GM12873 (cell line): ENCODE measurements at regions not wholly inside any gene's neighbourhood (a gene's known extent, or its start where the extent isn't known, plus 50 kb on each side); places are given as distances from the start of the nearest gene placed in this dataset.

Experiments used
- TF ChIP-seq, protein P1 (sequence below): IDR thresholded peaks from 2 replicates; pipeline ENCODE4 v1.5.1; 2012; ENCODE audit warnings: low read depth, mild to moderate bottlenecking, moderate library complexity, low read length, control low read depth; ENCODE audit not compliant: insufficient read depth; ENCODE audit errors: missing control alignments

DNA sequence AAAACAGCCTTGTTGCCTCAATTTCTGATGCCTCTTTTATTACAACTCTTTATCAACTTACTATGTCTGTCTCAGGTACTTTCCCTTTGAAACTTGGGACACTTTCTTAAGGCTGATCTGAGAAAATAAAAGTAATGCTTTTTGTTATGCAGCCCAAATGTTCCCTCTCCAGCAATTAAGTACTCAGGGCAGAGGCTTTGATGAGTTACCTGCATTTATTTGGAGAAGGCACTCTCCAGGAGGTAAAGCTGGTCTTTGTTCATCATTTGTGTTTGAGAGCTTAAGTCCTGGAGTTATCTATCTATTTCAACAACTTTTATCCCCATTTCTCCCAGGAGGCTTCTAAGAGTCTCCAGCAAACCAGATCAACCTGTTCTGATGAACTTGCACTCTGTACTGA is 259.2 kb downstream of the ASXL3 start:
- TF ChIP-seq, protein P1, sequence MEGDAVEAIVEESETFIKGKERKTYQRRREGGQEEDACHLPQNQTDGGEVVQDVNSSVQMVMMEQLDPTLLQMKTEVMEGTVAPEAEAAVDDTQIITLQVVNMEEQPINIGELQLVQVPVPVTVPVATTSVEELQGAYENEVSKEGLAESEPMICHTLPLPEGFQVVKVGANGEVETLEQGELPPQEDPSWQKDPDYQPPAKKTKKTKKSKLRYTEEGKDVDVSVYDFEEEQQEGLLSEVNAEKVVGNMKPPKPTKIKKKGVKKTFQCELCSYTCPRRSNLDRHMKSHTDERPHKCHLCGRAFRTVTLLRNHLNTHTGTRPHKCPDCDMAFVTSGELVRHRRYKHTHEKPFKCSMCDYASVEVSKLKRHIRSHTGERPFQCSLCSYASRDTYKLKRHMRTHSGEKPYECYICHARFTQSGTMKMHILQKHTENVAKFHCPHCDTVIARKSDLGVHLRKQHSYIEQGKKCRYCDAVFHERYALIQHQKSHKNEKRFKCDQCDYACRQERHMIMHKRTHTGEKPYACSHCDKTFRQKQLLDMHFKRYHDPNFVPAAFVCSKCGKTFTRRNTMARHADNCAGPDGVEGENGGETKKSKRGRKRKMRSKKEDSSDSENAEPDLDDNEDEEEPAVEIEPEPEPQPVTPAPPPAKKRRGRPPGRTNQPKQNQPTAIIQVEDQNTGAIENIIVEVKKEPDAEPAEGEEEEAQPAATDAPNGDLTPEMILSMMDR: no peak

DNA sequence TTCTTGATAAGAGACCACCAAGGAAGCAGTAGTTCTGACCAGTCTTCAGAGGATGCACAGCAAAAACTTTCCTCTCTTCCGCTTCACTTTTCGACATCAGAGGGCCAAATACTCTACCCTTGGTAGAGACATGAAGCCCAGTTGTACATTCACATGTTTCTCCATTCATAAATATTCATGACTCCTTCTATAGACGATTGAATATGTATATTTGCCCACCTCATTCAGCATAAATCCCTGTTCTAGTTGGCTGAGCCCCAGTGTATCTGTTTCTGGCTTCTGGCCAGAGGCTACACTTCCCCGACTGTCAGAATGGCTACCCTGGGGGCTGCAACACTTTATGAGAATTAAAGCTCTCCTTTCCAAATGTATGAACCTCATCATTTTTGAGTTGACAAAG is 258.5 kb downstream of the ASXL3 start:
- TF ChIP-seq, protein P1: no peak

DNA sequence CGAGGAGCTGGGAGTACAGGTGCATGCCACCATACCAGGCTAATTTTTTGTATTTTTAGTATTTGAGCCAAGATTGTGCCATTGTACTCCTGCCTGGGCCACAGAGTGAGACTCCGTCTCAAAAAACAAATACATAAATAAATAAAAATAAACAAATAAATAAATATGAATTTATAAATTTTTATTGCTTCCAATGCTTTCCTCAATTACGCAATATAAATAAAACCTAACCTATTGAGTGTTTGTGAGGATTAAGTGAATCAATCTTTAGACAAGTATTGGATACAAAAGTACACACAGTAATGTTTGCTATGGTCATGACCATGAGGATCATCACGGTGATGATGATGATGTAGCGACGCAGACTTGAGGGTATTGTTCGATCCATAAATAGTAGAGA is 257.4 kb downstream of the ASXL3 start:
- TF ChIP-seq, protein P1: no peak

DNA sequence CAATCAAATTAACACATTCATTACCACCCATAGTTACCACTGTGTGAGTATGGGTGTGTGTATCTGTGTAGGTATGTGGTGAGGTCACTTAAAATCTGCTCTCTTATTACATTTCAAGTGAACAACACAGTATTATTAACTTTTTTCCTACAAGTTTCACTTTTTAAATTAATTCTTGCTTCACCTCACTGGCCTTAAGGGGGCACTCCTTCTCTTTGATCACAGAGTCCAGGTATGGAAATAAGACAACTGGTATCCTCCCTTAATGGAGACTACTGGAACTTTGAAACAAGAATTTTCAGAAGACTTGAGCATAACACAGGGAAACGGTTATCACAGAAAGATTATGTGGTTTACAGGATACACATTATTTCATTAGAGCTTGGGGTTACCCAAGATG is 255.8 kb downstream of the ASXL3 start:
- TF ChIP-seq, protein P1: no peak

GRCh38 chr18:33831424-33831823 is 253.4 kb downstream of the ASXL3 start:
- TF ChIP-seq, protein P1: no peak

GRCh38 chr18:33830213-33830612 is 252.2 kb downstream of the ASXL3 start:
- TF ChIP-seq, protein P1: no peak

- TF ChIP-seq, protein P1: no peak
Measured at GRCh38 chr18:33828949-33829348, 250.9 kb downstream of the ASXL3 start.

GRCh38 chr18:33826151-33826550 is 248.1 kb downstream of the ASXL3 start:
- TF ChIP-seq, protein P1: no peak
